ENCODE measurements at regions not wholly inside any gene's neighbourhood (a gene's known extent, or its start where the extent isn't known, plus 50 kb on each side); places are given as distances from the start of the nearest gene placed in this dataset.
A peak's percentile ranks its signal among the peaks of the same experiment; 100 is the strongest.
"Not testable (repeated sequence)": the region's sequence is repeated elsewhere in the genome, so short reads cannot be mapped to it uniquely, and the experiment has no call there.

DNA sequence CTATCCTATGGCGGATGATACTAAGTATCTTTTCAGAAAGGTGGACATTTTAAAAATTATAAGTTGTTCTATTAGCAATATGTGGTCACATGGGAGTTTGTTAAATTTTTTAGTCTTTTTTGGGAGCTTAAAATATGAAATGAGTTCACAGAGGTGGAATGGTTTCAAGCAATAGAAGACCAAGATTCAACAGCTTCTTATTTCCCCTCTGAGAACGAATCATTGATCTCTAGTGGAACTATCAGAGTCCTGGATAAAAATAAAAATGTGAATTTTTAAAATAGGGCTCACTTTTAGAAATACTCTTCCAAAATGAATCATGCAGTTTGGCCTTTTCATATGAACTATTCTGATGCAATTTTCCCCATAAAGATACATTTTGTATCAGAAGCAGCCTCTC, 467.7 kb upstream of the KLF6 start:
- no peaks in the 10 kb centered on the region for H3K4me1 Mint-ChIP-seq
- H3K9me3 Mint-ChIP-seq (ENCODE audit: low read depth), result peaks cover 3% of the 10 kb centered on the region
- H3K36me3 Mint-ChIP-seq, result no peaks in the 10 kb centered on the region
- DNase-seq, result no peak
- H3K4me3 Mint-ChIP-seq, result no peak overlapping the region
- no peak for ATAC-seq
- no peaks in the 10 kb centered on the region for H3K27me3 Mint-ChIP-seq
- no peak overlapping the region for H3K27ac Mint-ChIP-seq
- CTCF ChIA-PET, result interaction anchor here (0.8 kb wide), 1 partner anchor 14 kb away, joined by 3 read pairs; no protein-coding TSS in a partner anchor

DNA sequence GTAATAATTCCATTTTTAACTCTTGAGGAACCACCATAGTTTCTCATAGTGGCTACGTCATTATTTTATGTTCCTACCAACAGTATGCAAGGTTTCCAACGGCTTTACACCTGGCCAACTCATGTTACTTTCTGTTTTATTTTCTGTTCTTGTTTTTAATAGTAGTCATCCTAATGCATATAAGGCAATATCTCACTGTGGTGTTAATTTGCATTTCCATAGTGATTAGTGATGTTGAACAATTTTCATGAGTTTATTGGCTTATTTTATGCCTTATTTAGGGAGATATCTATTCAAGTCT, 465.5 kb upstream of the KLF6 start:
- Mint-ChIP-seq H3K4me3 (no peak overlapping the region), H3K9me3 (ENCODE audit: low read depth) (peaks cover 3% of the 10 kb centered on the region), H3K36me3 (peaks cover 7% of the 10 kb centered on the region), H3K27ac (no peak overlapping the region), H3K4me1 (peaks cover 19% of the 10 kb centered on the region), H3K27me3 (no peaks in the 10 kb centered on the region)
- CTCF ChIA-PET, result no interaction called here
- ATAC-seq, result no peak
- DNase-seq, result no peak

- peaks cover 21% of the 10 kb centered on the region for H3K4me1 Mint-ChIP-seq
- H3K27ac Mint-ChIP-seq, result no peak overlapping the region
- CTCF ChIA-PET, result no interaction called here
- H3K9me3 Mint-ChIP-seq (ENCODE audit: low read depth), result no peaks in the 10 kb centered on the region
- no peaks in the 10 kb centered on the region for H3K27me3 Mint-ChIP-seq
- no peak for ATAC-seq
- H3K36me3 Mint-ChIP-seq, result peaks cover 9% of the 10 kb centered on the region
- no peak for DNase-seq
- H3K4me3 Mint-ChIP-seq, result no peak overlapping the region
Measured at GRCh38 chr10:4249841-4250586, 465.0 kb upstream of the KLF6 start.

GRCh38 chr10:4247379-4247778, 462.4 kb upstream of the KLF6 start:
- H3K9me3 Mint-ChIP-seq (ENCODE audit: low read depth), result no peaks in the 10 kb centered on the region
- H3K27me3 Mint-ChIP-seq, result no peaks in the 10 kb centered on the region
- DNase-seq (no peak), ATAC-seq (no peak)
- CTCF ChIA-PET, result no interaction called here
- peaks cover 39% of the 10 kb centered on the region for H3K4me1 Mint-ChIP-seq
- peaks cover 9% of the 10 kb centered on the region for H3K36me3 Mint-ChIP-seq
- H3K4me3 Mint-ChIP-seq, result no peak overlapping the region
- peak overlapping the region; percentile 34 for H3K27ac Mint-ChIP-seq

- no peak for DNase-seq
- Mint-ChIP-seq H3K36me3 (peaks cover 9% of the 10 kb centered on the region), H3K27ac (peak overlapping the region; percentile 34), H3K4me3 (peak overlapping the region; percentile 19), H3K4me1 (peaks cover 42% of the 10 kb centered on the region), H3K9me3 (ENCODE audit: low read depth) (no peaks in the 10 kb centered on the region), H3K27me3 (no peaks in the 10 kb centered on the region)
- CTCF ChIA-PET, result no interaction called here
- ATAC-seq, result peak; percentile 59
Measured at GRCh38 chr10:4246881-4247358, 461.9 kb upstream of the KLF6 start.

DNA sequence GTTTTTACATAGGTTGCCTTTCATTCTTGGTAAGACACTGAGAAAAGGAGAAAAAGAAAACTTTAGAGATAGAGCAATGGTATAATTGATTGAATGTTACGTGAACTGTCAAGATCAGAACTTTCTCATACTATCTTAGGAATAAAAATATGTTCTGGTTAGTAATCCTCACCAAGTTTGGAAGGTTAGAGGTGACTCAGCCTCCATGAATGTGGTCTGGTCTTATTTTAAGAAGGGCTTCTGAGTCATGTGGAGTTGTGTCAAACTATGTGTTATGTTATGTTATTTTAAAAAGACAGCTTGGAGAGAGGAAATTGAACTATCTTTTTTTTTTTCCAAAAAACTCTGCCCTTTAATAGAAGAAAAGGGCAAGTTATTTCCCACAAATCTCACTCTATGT, 458.6 kb upstream of the KLF6 start:
- DNase-seq, result no peak
- Mint-ChIP-seq H3K4me1 (peaks cover 46% of the 10 kb centered on the region), H3K27me3 (no peaks in the 10 kb centered on the region), H3K27ac (no peak overlapping the region), H3K36me3 (peaks cover 9% of the 10 kb centered on the region), H3K4me3 (no peak overlapping the region), H3K9me3 (ENCODE audit: low read depth) (no peaks in the 10 kb centered on the region)
- CTCF ChIA-PET, result interaction anchor here (1.3 kb wide), 1 partner anchor 8 kb away, joined by 3 read pairs; no protein-coding TSS in a partner anchor
- ATAC-seq, result peak; percentile 70

GRCh38 chr10:4243169-4243568, 458.2 kb upstream of the KLF6 start:
- H3K27me3 Mint-ChIP-seq, result no peaks in the 10 kb centered on the region
- H3K27ac Mint-ChIP-seq, result no peak overlapping the region
- H3K4me1 Mint-ChIP-seq, result peaks cover 46% of the 10 kb centered on the region
- no peak for DNase-seq
- no peaks in the 10 kb centered on the region for H3K9me3 Mint-ChIP-seq (ENCODE audit: low read depth)
- CTCF ChIA-PET, result interaction anchor here (1.3 kb wide), 1 partner anchor 8 kb away, joined by 3 read pairs; no protein-coding TSS in a partner anchor
- H3K36me3 Mint-ChIP-seq, result peaks cover 9% of the 10 kb centered on the region
- H3K4me3 Mint-ChIP-seq, result no peak overlapping the region
- no peak for ATAC-seq

GRCh38 chr10:4242561-4243035, 457.6 kb upstream of the KLF6 start:
- Mint-ChIP-seq H3K4me1 (peaks cover 46% of the 10 kb centered on the region), H3K36me3 (peaks cover 9% of the 10 kb centered on the region), H3K4me3 (no peak overlapping the region), H3K27me3 (no peaks in the 10 kb centered on the region), H3K9me3 (ENCODE audit: low read depth) (no peaks in the 10 kb centered on the region), H3K27ac (no peak overlapping the region)
- CTCF ChIA-PET, result no interaction called here
- ATAC-seq, result no peak
- DNase-seq, result no peak

- Mint-ChIP-seq H3K4me1 (peaks cover 40% of the 10 kb centered on the region), H3K27ac (no peak overlapping the region), H3K36me3 (peaks cover 11% of the 10 kb centered on the region), H3K27me3 (no peaks in the 10 kb centered on the region), H3K9me3 (ENCODE audit: low read depth) (peaks cover 1% of the 10 kb centered on the region), H3K4me3 (no peak overlapping the region)
- DNase-seq (no peak), ATAC-seq (no peak)
- CTCF ChIA-PET, result no interaction called here
Measured at GRCh38 chr10:4241724-4242345, 456.8 kb upstream of the KLF6 start.

GRCh38 chr10:4240608-4241197, 455.7 kb upstream of the KLF6 start:
- no peak overlapping the region for H3K27ac Mint-ChIP-seq
- CTCF ChIA-PET, result no interaction called here
- peaks cover 13% of the 10 kb centered on the region for H3K36me3 Mint-ChIP-seq
- H3K4me3 Mint-ChIP-seq, result no peak overlapping the region
- peaks cover 6% of the 10 kb centered on the region for H3K9me3 Mint-ChIP-seq (ENCODE audit: low read depth)
- H3K27me3 Mint-ChIP-seq, result no peaks in the 10 kb centered on the region
- H3K4me1 Mint-ChIP-seq, result peaks cover 29% of the 10 kb centered on the region
- ATAC-seq, result no peak
- no peak for DNase-seq

- no peak overlapping the region for H3K4me3 Mint-ChIP-seq
- no peaks in the 10 kb centered on the region for H3K27me3 Mint-ChIP-seq
- ATAC-seq, result no peak
- H3K36me3 Mint-ChIP-seq, result peaks cover 14% of the 10 kb centered on the region
- no peak for DNase-seq
- H3K9me3 Mint-ChIP-seq (ENCODE audit: low read depth), result peaks cover 9% of the 10 kb centered on the region
- H3K27ac Mint-ChIP-seq, result no peak overlapping the region
- CTCF ChIA-PET, result no interaction called here
- peaks cover 32% of the 10 kb centered on the region for H3K4me1 Mint-ChIP-seq
Measured at GRCh38 chr10:4239186-4239585, 454.2 kb upstream of the KLF6 start.

DNA sequence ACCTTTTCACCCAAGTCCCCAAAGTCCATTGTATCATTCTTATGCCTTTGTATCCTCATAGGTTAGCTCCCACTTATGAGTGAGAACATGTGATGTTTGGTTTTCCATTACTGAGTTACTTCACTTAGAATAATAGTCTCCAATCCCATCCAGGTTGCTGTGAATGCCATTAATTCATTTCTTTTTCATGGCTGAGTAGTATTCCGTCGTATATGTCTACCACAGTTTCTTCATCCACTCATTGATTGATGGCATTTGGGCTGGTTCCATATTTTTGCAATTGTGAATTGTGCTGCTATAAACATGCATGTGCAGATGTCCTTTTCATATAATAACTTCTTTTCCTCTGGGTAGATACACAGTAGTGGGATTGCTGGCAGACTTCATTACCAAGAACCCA, 451.9 kb upstream of the KLF6 start:
- ATAC-seq; H3K4me3 Mint-ChIP-seq; H3K9me3 Mint-ChIP-seq (ENCODE audit: low read depth); H3K27ac Mint-ChIP-seq; H3K27me3 Mint-ChIP-seq; DNase-seq; CTCF ChIA-PET: not testable (repeated sequence)
- Mint-ChIP-seq H3K36me3 (peaks cover 14% of the 10 kb centered on the region), H3K4me1 (peaks cover 19% of the 10 kb centered on the region)

- peaks cover 15% of the 10 kb centered on the region for H3K4me1 Mint-ChIP-seq
- peaks cover 9% of the 10 kb centered on the region for H3K9me3 Mint-ChIP-seq (ENCODE audit: low read depth)
- ATAC-seq (peak; percentile 89), DNase-seq (peak; percentile 80)
- CTCF ChIA-PET, result interaction anchor here (1.1 kb wide), 1 partner anchor 9 kb away, joined by 3 read pairs; no protein-coding TSS in a partner anchor
- peak overlapping the region; percentile 33 for H3K27ac Mint-ChIP-seq
- peaks cover 14% of the 10 kb centered on the region for H3K36me3 Mint-ChIP-seq
- H3K4me3 Mint-ChIP-seq, result no peak overlapping the region
- H3K27me3 Mint-ChIP-seq, result no peaks in the 10 kb centered on the region
Measured at GRCh38 chr10:4234661-4235060, 449.7 kb upstream of the KLF6 start.

DNA sequence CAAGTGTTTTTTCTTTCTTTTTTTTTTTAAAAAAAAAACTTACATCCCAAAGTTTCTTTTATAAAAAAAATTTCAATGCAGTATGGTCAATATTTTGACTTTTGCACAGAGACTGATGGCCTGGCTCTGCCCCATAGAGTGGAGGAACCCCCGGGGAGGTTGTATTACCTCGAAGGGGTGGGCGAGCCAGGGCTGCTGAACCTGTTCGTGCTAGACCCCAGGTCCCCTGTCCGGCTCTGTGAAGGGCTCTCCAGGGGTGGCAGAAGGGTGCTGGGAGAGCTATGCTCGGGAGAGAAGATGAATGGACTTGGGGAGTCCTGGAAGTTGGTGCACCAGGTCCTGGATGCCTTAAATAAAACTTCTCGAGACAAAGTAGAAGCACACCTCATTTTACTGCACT, 446.4 kb upstream of the KLF6 start:
- no peak for ATAC-seq
- peaks cover 10% of the 10 kb centered on the region for H3K36me3 Mint-ChIP-seq
- no peaks in the 10 kb centered on the region for H3K27me3 Mint-ChIP-seq
- no peak overlapping the region for H3K27ac Mint-ChIP-seq
- peaks cover 15% of the 10 kb centered on the region for H3K4me1 Mint-ChIP-seq
- no peak overlapping the region for H3K4me3 Mint-ChIP-seq
- DNase-seq, result no peak
- CTCF ChIA-PET, result no interaction called here
- peaks cover 6% of the 10 kb centered on the region for H3K9me3 Mint-ChIP-seq (ENCODE audit: low read depth)
